ENCODE measurements at regions not wholly inside any gene's neighbourhood (a gene's known extent, or its start where the extent isn't known, plus 50 kb on each side); places are given as distances from the start of the nearest gene placed in this dataset.

GRCh38 chr13:80430561-80430960 lies 89.6 kb upstream of the SPRY2 start:
- Histone ChIP-seq H3K4me2 (ENCODE audit: low read depth, low read length) (no peak overlapping the region), H3K27ac (ENCODE audit: insufficient read depth, low read length) (no peak overlapping the region), H3K4me3 (ENCODE audit: insufficient read depth, low read depth, low read length) (no peak overlapping the region), H3K79me1 (ENCODE audit: low read depth in 1 of 2, low read length in 2 of 2) (no peaks in the 10 kb centered on the region), H3K36me3 (ENCODE audit: control insufficient read depth, insufficient read depth, low read length) (no peaks in the 10 kb centered on the region), H3K4ac (ENCODE audit: low read depth, low read length) (no peak overlapping the region), H2BK5ac (ENCODE audit: low read depth, low read length, poor library complexity, severe bottlenecking) (no peak overlapping the region), H3K9me3 (ENCODE audit: control insufficient read depth, insufficient read depth, low read length) (no peaks in the 10 kb centered on the region), H4K5ac (ENCODE audit: low read depth, low read length) (no peak overlapping the region), H2BK15ac (ENCODE audit: low read depth, low read length) (no peak overlapping the region), H4K91ac (ENCODE audit: insufficient read depth, low read depth, low read length) (no peak overlapping the region), H4K8ac (ENCODE audit: low read depth in 2 of 2, low read length in 2 of 2) (no peak overlapping the region), H2AFZ (replicated peaks; ENCODE audit: low read length, poor library complexity) (no peak overlapping the region), H4K20me1 (ENCODE audit: insufficient read depth, low read length) (no peaks in the 10 kb centered on the region), H2BK20ac (ENCODE audit: low read depth, low read length) (no peak overlapping the region), H2AK9ac (replicated peaks; ENCODE audit: low read depth, low read length, poor library complexity) (no peak overlapping the region), H2AK5ac (ENCODE audit: low read depth, low read length) (no peak overlapping the region), H3K9me1 (ENCODE audit: insufficient read depth, low read length) (no peaks in the 10 kb centered on the region), H3K23ac (ENCODE audit: low read depth, low read length) (no peak overlapping the region), H3K14ac (replicated peaks; ENCODE audit: low read depth, low read length) (no peak overlapping the region), H3K56ac (ENCODE audit: extremely low read depth, insufficient read depth, low read length) (no peak overlapping the region), H3K9ac (ENCODE audit: low read depth, low read length) (no peak overlapping the region), H3K18ac (ENCODE audit: low read depth, low read length) (no peak overlapping the region), H3K4me1 (ENCODE audit: control insufficient read depth, insufficient read depth, low read length) (no peaks in the 10 kb centered on the region), H2BK120ac (ENCODE audit: low read depth, low read length) (no peak overlapping the region), H3K27me3 (ENCODE audit: control insufficient read depth, insufficient read depth, low read length) (no peaks in the 10 kb centered on the region)
- no peak for DNase-seq
- ATAC-seq (ENCODE audit: low read depth): no peak
- dilution Hi-C loops (cut with HindIII; ENCODE audit: low sequenced_read_pairs, unreplicated experiment) (no loop called here), intact Hi-C loops (cut with micrococcal nuclease) (no loop called here), in situ Hi-C loops (cut with MboI; ENCODE audit: low sequenced_read_pairs) (no loop called here)
- TF ChIP-seq MAFK (IDR thresholded peaks at IDR 0.05; ENCODE audit: low read depth, low read length) (no peak), CTCF (conservative IDR thresholded peaks at IDR 0.05; ENCODE audit: low read depth, low read length) (no peak), POLR2A (IDR thresholded peaks at IDR 0.05; ENCODE audit: low read depth, low read length) (no peak), RFX5 (IDR thresholded peaks at IDR 0.05; ENCODE audit: low read depth, low read length) (no peak), CEBPB (IDR thresholded peaks at IDR 0.05; ENCODE audit: low read depth, low read length) (no peak), CHD1 (IDR thresholded peaks at IDR 0.05; ENCODE audit: low read depth, low read length) (no peak), BHLHE40 (IDR thresholded peaks at IDR 0.05; ENCODE audit: low read depth, low read length) (no peak), RCOR1 (IDR thresholded peaks at IDR 0.05; ENCODE audit: insufficient replicate concordance, low read length) (no peak), ELK1 (IDR thresholded peaks at IDR 0.05; ENCODE audit: borderline replicate concordance, low read depth, low read length) (no peak), RAD21 (IDR thresholded peaks at IDR 0.05; ENCODE audit: low read length) (no peak), SMC3 (IDR thresholded peaks at IDR 0.05; ENCODE audit: low read depth, low read length) (no peak)
- BruUV-seq (replicated peaks): no TSS peak
- ChIA-PET CTCF (no interaction called here), POLR2A (ENCODE audit: unreplicated experiment) (no interaction called here)

Data from IMR-90 (cell line).